ENCODE measurements at regions not wholly inside any gene's neighbourhood (a gene's known extent, or its start where the extent isn't known, plus 50 kb on each side); places are given as distances from the start of the nearest gene placed in this dataset.

GRCh38 chr5:8196061-8196460, 327.1 kb downstream of the MTRR start:
- Histone ChIP-seq H3K9me3 (ENCODE audit: insufficient read depth in 2 of 2, low read depth in 1 of 2, low read length in 1 of 2) (peaks cover 0 to 2% of the 10 kb centered on the region in 2 experiments; a peak in 1 of 4 replicates), H3K4me2 (ENCODE audit: insufficient read depth in 1 of 2, low read depth in 2 of 2, low read length in 2 of 2) (no peak overlapping the region), H2BK15ac (ENCODE audit: low read length) (no peak overlapping the region), H2AFZ (ENCODE audit: low read length) (no peak overlapping the region), H4K91ac (replicated peaks; ENCODE audit: insufficient read length, low read length) (no peak overlapping the region), H2AK5ac (ENCODE audit: low read depth, low read length) (no peak overlapping the region), H3K4ac (replicated peaks; ENCODE audit: insufficient read length, low read depth, low read length) (no peak overlapping the region), H3K4me1 (replicated peaks in 1 of 4; ENCODE audit: control insufficient read depth in 3 of 4, insufficient read depth in 4 of 4, low read length in 3 of 4) (no peaks in the 10 kb centered on the region), H3K9ac (replicated peaks in 1 of 4; ENCODE audit: extremely low read depth in 1 of 4, low read depth in 3 of 4, low read length in 3 of 4) (no peak overlapping the region), H3K18ac (ENCODE audit: extremely low read depth, low read length) (no peak overlapping the region), H3K27ac (ENCODE audit: low read depth, low read length) (no peak overlapping the region), H3K56ac (replicated peaks; ENCODE audit: insufficient read length, low read depth, low read length) (no peak overlapping the region), H4K5ac (ENCODE audit: insufficient read length, low read depth, low read length) (no peak overlapping the region), H3K4me3 (ENCODE audit: extremely low read depth in 1 of 4, insufficient read depth in 2 of 4, low read depth in 3 of 4, low read length in 4 of 4) (no peak overlapping the region), H3K36me3 (ENCODE audit: control insufficient read depth in 2 of 4, insufficient read depth in 4 of 4, low read length in 3 of 4) (no peaks in the 10 kb centered on the region), H2BK12ac (ENCODE audit: low read depth, low read length) (no peak overlapping the region), H3K23me2 (ENCODE audit: low read depth, low read length) (no peaks in the 10 kb centered on the region), H3K27me3 (replicated peaks in 1 of 4; ENCODE audit: control insufficient read depth in 3 of 4, extremely low read depth in 1 of 4, insufficient read depth in 3 of 4, low read length in 3 of 4) (no peaks in the 10 kb centered on the region), H3K79me1 (ENCODE audit: low read depth, low read length) (no peaks in the 10 kb centered on the region), H3K79me2 (ENCODE audit: control insufficient read depth in 1 of 2, insufficient read depth in 2 of 2, low read length in 2 of 2) (no peaks in the 10 kb centered on the region), H4K20me1 (replicated peaks in 1 of 2; ENCODE audit: control insufficient read depth in 1 of 2, insufficient read depth in 2 of 2, low read length in 2 of 2) (no peaks in the 10 kb centered on the region), H2BK20ac (ENCODE audit: low read length) (no peak overlapping the region), H2BK120ac (replicated peaks; ENCODE audit: low read depth, low read length) (no peak overlapping the region), H3K23ac (ENCODE audit: insufficient read length) (no peak overlapping the region), H2BK5ac (ENCODE audit: low read depth, low read length) (no peak overlapping the region), H4K8ac (ENCODE audit: extremely low read depth, insufficient read depth, low read length) (no peak overlapping the region), H3K14ac (ENCODE audit: insufficient read length) (no peak overlapping the region)
- ChIA-PET POLR2A (ENCODE audit: partially characterized antibody) (no interaction called here), CTCF (ENCODE audit: partially characterized antibody) (interaction anchor here (1.0 to 1.1 kb wide), 2 partner anchors 10 to 268 kb away, joined by 3 read pairs; no protein-coding TSS in a partner anchor)
- 88% methylated on average over 2 of the region's 2 CpGs; no CpG with 5 or more reads in 1 of the 2 experiments for WGBS, 2 experiments (ENCODE audit: extremely low coverage in 1 of 2, insufficient coverage in 1 of 2, insufficient read length in 1 of 2, insufficient replicate concordance in 2 of 2, low coverage in 1 of 2, low lambda C conversion rate in 2 of 2, missing lambda C conversion rate in 1 of 2)
- no peak for TF ChIP-seq SP4 (IDR thresholded peaks at IDR 0.05; ENCODE audit: low read length)
- FAIRE-seq, result no peak
- DNase-seq (ENCODE audit: low read depth in 1 of 2, low spot score in 2 of 2), result no peak

Data from H1 (cell line).